ENCODE measurements at regions not wholly inside any gene's neighbourhood (a gene's known extent, or its start where the extent isn't known, plus 50 kb on each side); places are given as distances from the start of the nearest gene placed in this dataset.
A peak's percentile ranks its signal among the peaks of the same experiment; 100 is the strongest.

- DNase-seq, result no peak
Observed at GRCh38 chr10:105352281-105352680, 711.2 kb downstream of the SORCS3 start.

- peak; percentile 28 for DNase-seq
Observed at GRCh38 chr10:105351187-105351586, 710.1 kb downstream of the SORCS3 start.

- no peak for DNase-seq
Observed at GRCh38 chr10:105347487-105347886, 706.4 kb downstream of the SORCS3 start.

- DNase-seq, result no peak
Observed at GRCh38 chr10:105342606-105343005, 701.5 kb downstream of the SORCS3 start.

GRCh38 chr10:105339669-105340068 is 698.6 kb downstream of the SORCS3 start:
- DNase-seq, result no peak

- DNase-seq, result peak; percentile 26
Observed at GRCh38 chr10:105328503-105329133, 687.5 kb downstream of the SORCS3 start.
